ENCODE measurements at regions not wholly inside any gene's neighbourhood (a gene's known extent, or its start where the extent isn't known, plus 50 kb on each side); places are given as distances from the start of the nearest gene placed in this dataset.

GRCh38 chr14:32017587-32017986, 59.5 kb upstream of the ARHGAP5 start:
- TF ChIP-seq ZFP3 (CRISPR knock-in tag; IDR thresholded peaks at IDR 0.05) (no peak), TSHZ2 (CRISPR knock-in tag; IDR thresholded peaks at IDR 0.05) (no peak), PPARA (CRISPR knock-in tag; IDR thresholded peaks at IDR 0.05; ENCODE audit: borderline replicate concordance) (no peak), ISL1 (CRISPR knock-in tag; IDR thresholded peaks at IDR 0.05) (no peak), TOX (CRISPR knock-in tag; IDR thresholded peaks at IDR 0.05; ENCODE audit: borderline replicate concordance) (no peak), ARNTL (CRISPR knock-in tag; IDR thresholded peaks at IDR 0.05; ENCODE audit: borderline replicate concordance, low read depth) (no peak)
